ENCODE measurements at regions not wholly inside any gene's neighbourhood (a gene's known extent, or its start where the extent isn't known, plus 50 kb on each side); places are given as distances from the start of the nearest gene placed in this dataset.
A peak's percentile ranks its signal among the peaks of the same experiment; 100 is the strongest.
"Not testable (repeated sequence)": the region's sequence is repeated elsewhere in the genome, so short reads cannot be mapped to it uniquely, and the experiment has no call there.

GRCh38 chrX:30147996-30148643, 67.2 kb upstream of the MAGEB2 start:
- DNase-seq: no peak
- H3K36me3 ChIP-seq (ENCODE audit: low read depth, missing control alignments): no peaks in the 10 kb centered on the region
- H3K27ac ChIP-seq: no peak overlapping the region
- no peaks in the 10 kb centered on the region for H3K27me3 ChIP-seq
- TF ChIP-seq POLR2A (IDR thresholded peaks at IDR 0.05): no peak
- no peak for TF ChIP-seq CTCF (IDR thresholded peaks at IDR 0.05)
- no peak overlapping the region for H3K4me3 ChIP-seq
- intact Hi-C loops (cut with DNase I; ENCODE audit: low total_unique reads): no loop called here
- 91% methylated on average over 8 of the region's 16 CpGs; no CpG with 5 or more reads in 1 of the 2 donors for WGBS, 2 donors
- no peaks in the 10 kb centered on the region for H3K4me1 ChIP-seq
- no peaks in the 10 kb centered on the region for H3K9me3 ChIP-seq

GRCh38 chrX:30149206-30149605, 66.2 kb upstream of the MAGEB2 start:
- H3K4me3 ChIP-seq; DNase-seq; H3K27ac ChIP-seq; intact Hi-C loops (cut with DNase I; ENCODE audit: low total_unique reads); H3K27me3 ChIP-seq; H3K9me3 ChIP-seq; H3K36me3 ChIP-seq (ENCODE audit: low read depth, missing control alignments); H3K4me1 ChIP-seq: not testable (repeated sequence)
- WGBS, 2 donors: 63 to 85% methylated on average over 6 of the region's 6 CpGs

GRCh38 chrX:30150196-30150895, 65.0 kb upstream of the MAGEB2 start:
- DNase-seq: no peak
- intact Hi-C loops (cut with DNase I; ENCODE audit: low total_unique reads): no loop called here
- 85 to 100% methylated on average over 2 to 6 of the region's 6 CpGs for WGBS, 2 donors

GRCh38 chrX:30151964-30152363, 63.4 kb upstream of the MAGEB2 start:
- TF ChIP-seq CTCF (IDR thresholded peaks at IDR 0.05) (no peak), POLR2A (IDR thresholded peaks at IDR 0.05) (no peak)
- Histone ChIP-seq H3K27me3 (no peaks in the 10 kb centered on the region), H3K4me3 (no peak overlapping the region), H3K4me1 (no peaks in the 10 kb centered on the region), H3K9me3 (no peaks in the 10 kb centered on the region), H3K36me3 (ENCODE audit: low read depth, missing control alignments) (no peaks in the 10 kb centered on the region), H3K27ac (peak overlapping the region; percentile 24 to 41)
- intact Hi-C loops (cut with DNase I; ENCODE audit: low total_unique reads): no loop called here
- 20 to 26% methylated on average over 3 of the region's 3 CpGs for WGBS, 2 donors
- DNase-seq: peak; percentile 85

More at GRCh38 chrX:30150196-30150895, 65.0 kb upstream of the MAGEB2 start:
- TF ChIP-seq CTCF (IDR thresholded peaks at IDR 0.05) (no peak), POLR2A (IDR thresholded peaks at IDR 0.05) (no peak)
- Histone ChIP-seq H3K4me1 (no peaks in the 10 kb centered on the region), H3K4me3 (no peak overlapping the region), H3K27me3 (no peaks in the 10 kb centered on the region), H3K36me3 (ENCODE audit: low read depth, missing control alignments) (no peaks in the 10 kb centered on the region), H3K9me3 (no peaks in the 10 kb centered on the region), H3K27ac (no peak overlapping the region)

- TF ChIP-seq CTCF (IDR thresholded peaks at IDR 0.05) (no peak), POLR2A (IDR thresholded peaks at IDR 0.05) (no peak)
- intact Hi-C loops (cut with DNase I; ENCODE audit: low total_unique reads): no loop called here
- 84 to 90% methylated on average over 5 to 7 of the region's 7 CpGs for WGBS, 2 donors
Observed at GRCh38 chrX:30153175-30153880, 62.0 kb upstream of the MAGEB2 start.

More at GRCh38 chrX:30153175-30153880, 62.0 kb upstream of the MAGEB2 start:
- H3K27ac ChIP-seq: peak overlapping the region in 1 of 2 donors; percentile 24
- H3K36me3 ChIP-seq (ENCODE audit: low read depth, missing control alignments): no peaks in the 10 kb centered on the region
- H3K4me3 ChIP-seq: no peak overlapping the region
- DNase-seq: no peak
- no peaks in the 10 kb centered on the region for H3K27me3 ChIP-seq
- H3K9me3 ChIP-seq: no peaks in the 10 kb centered on the region
- H3K4me1 ChIP-seq: no peaks in the 10 kb centered on the region
